ENCODE measurements at regions not wholly inside any gene's neighbourhood (a gene's known extent, or its start where the extent isn't known, plus 50 kb on each side); places are given as distances from the start of the nearest gene placed in this dataset.

- TF ChIP-seq ZNF138 (CRISPR knock-in tag; conservative IDR thresholded peaks at IDR 0.05) (no peak), USF1 (CRISPR knock-in tag; IDR thresholded peaks at IDR 0.05) (no peak), CREM (CRISPR knock-in tag; IDR thresholded peaks at IDR 0.05) (no peak), ETV6 (CRISPR knock-in tag; IDR thresholded peaks at IDR 0.05) (no peak), FOXP1 (CRISPR knock-in tag; IDR thresholded peaks at IDR 0.05; ENCODE audit: borderline replicate concordance) (no peak), SOX15 (CRISPR knock-in tag; IDR thresholded peaks at IDR 0.05) (no peak)
Measured at GRCh38 chr5:163363389-163363788, 74.0 kb upstream of the CCNG1 start (continued).

GRCh38 chr5:163366757-163367156, 70.6 kb upstream of the CCNG1 start:
- CTCF ChIA-PET: no interaction called here
- no peak overlapping the region for H3K27ac Mint-ChIP-seq

GRCh38 chr5:163369776-163370385, 67.5 kb upstream of the CCNG1 start:
- H3K9me3 Mint-ChIP-seq: peaks cover 16% of the 10 kb centered on the region
- CTCF ChIA-PET: no interaction called here
- peaks cover 11% of the 10 kb centered on the region for H3K36me3 Mint-ChIP-seq
- POLR2A ChIA-PET: no interaction called here
- no peak for DNase-seq (ENCODE audit: low spot score)
- no peak for ATAC-seq
- peaks cover 16% of the 10 kb centered on the region for H3K4me1 Mint-ChIP-seq
- no peaks in the 10 kb centered on the region for H3K27me3 Mint-ChIP-seq (ENCODE audit: low read depth)
- H3K27ac Mint-ChIP-seq: no peak overlapping the region
- TF ChIP-seq ZBTB43 (CRISPR knock-in tag; IDR thresholded peaks at IDR 0.05) (no peak), STAT6 (CRISPR knock-in tag; conservative IDR thresholded peaks at IDR 0.05; ENCODE audit: low read depth) (no peak), ZNF219 (CRISPR knock-in tag; IDR thresholded peaks at IDR 0.05; ENCODE audit: borderline replicate concordance) (no peak), IRF1 (CRISPR knock-in tag; IDR thresholded peaks at IDR 0.05) (no peak)
- H3K4me3 Mint-ChIP-seq: no peak overlapping the region

More at GRCh38 chr5:163366757-163367156, 70.6 kb upstream of the CCNG1 start:
- H3K36me3 Mint-ChIP-seq: peaks cover 15% of the 10 kb centered on the region
- H3K4me1 Mint-ChIP-seq: peaks cover 17% of the 10 kb centered on the region
- DNase-seq (ENCODE audit: low spot score): no peak
- POLR2A ChIA-PET: no interaction called here
- peaks cover 24% of the 10 kb centered on the region for H3K9me3 Mint-ChIP-seq
- ATAC-seq: no peak
- no peaks in the 10 kb centered on the region for H3K27me3 Mint-ChIP-seq (ENCODE audit: low read depth)
- H3K4me3 Mint-ChIP-seq: no peak overlapping the region
- TF ChIP-seq SOX15 (CRISPR knock-in tag; IDR thresholded peaks at IDR 0.05): no peak
- peak; percentile 43; the same call in 1 of the 2 replicates for TF ChIP-seq GTF2I (CRISPR knock-in tag; conservative IDR thresholded peaks at IDR 0.05)

GRCh38 chr5:163373436-163374084, 63.8 kb upstream of the CCNG1 start:
- Mint-ChIP-seq H3K36me3 (no peaks in the 10 kb centered on the region), H3K27me3 (ENCODE audit: low read depth) (no peaks in the 10 kb centered on the region), H3K4me3 (no peak overlapping the region), H3K27ac (peak overlapping the region; percentile 0; the same call in 1 of the 2 replicates), H3K4me1 (peaks cover 22% of the 10 kb centered on the region), H3K9me3 (peaks cover 6% of the 10 kb centered on the region; the same call in 1 of the 2 replicates)
- DNase-seq (ENCODE audit: low spot score): no peak
- no peak for ATAC-seq
- ChIA-PET POLR2A (no interaction called here), CTCF (interaction anchor here (1.0 kb wide), 1 partner anchor 35 kb away, joined by 3 read pairs; no protein-coding TSS in a partner anchor)
- TF ChIP-seq TEAD1 (CRISPR knock-in tag; IDR thresholded peaks at IDR 0.05): no peak
- TF ChIP-seq CTCF (IDR thresholded peaks at IDR 0.05): no peak
- TF ChIP-seq PRRX2 (CRISPR knock-in tag; IDR thresholded peaks at IDR 0.05): no peak
- no peak for TF ChIP-seq HMGXB4 (CRISPR knock-in tag; IDR thresholded peaks at IDR 0.05)
- TF ChIP-seq ZNF138 (CRISPR knock-in tag; conservative IDR thresholded peaks at IDR 0.05): no peak
- TF ChIP-seq FOXP4 (CRISPR knock-in tag; IDR thresholded peaks at IDR 0.05): no peak

Measured in WTC11 (cell line).